ENCODE measurements at regions not wholly inside any gene's neighbourhood (a gene's known extent, or its start where the extent isn't known, plus 50 kb on each side); places are given as distances from the start of the nearest gene placed in this dataset.

GRCh38 chr2:65779021-65779420 is 346.6 kb upstream of the SPRED2 start (continued):
- TF ChIP-seq CHD7 (IDR thresholded peaks at IDR 0.05; ENCODE audit: insufficient replicate concordance, low read length) = no peak
- TF ChIP-seq SIX5 (IDR thresholded peaks at IDR 0.05; ENCODE audit: low read depth, low read length) = no peak
- TF ChIP-seq MAX (IDR thresholded peaks at IDR 0.05) = no peak
- no peak for TF ChIP-seq USF2 (IDR thresholded peaks at IDR 0.05; ENCODE audit: low read length)
- TF ChIP-seq SIN3A (conservative IDR thresholded peaks at IDR 0.05 in 1 of 2, IDR thresholded peaks at IDR 0.05 in 1 of 2; ENCODE audit: low read depth in 1 of 2, low read length in 2 of 2) = no peak
- TF ChIP-seq MAFK (IDR thresholded peaks at IDR 0.05; ENCODE audit: low read depth, low read length) = no peak
- no peak for TF ChIP-seq ZNF274 (IDR thresholded peaks at IDR 0.05; ENCODE audit: borderline replicate concordance, extremely low read depth, low read length)
- TF ChIP-seq RXRA (IDR thresholded peaks at IDR 0.05; ENCODE audit: insufficient read depth, low read depth, low read length) = no peak
- no peak for TF ChIP-seq SP1 (IDR thresholded peaks at IDR 0.05; ENCODE audit: low read depth, low read length)
- TF ChIP-seq CTBP2 (IDR thresholded peaks at IDR 0.05; ENCODE audit: borderline replicate concordance, insufficient read depth, insufficient read length, low read length) = no peak
- TF ChIP-seq SP4 (IDR thresholded peaks at IDR 0.05; ENCODE audit: low read length) = no peak
